ENCODE measurements at regions not wholly inside any gene's neighbourhood (a gene's known extent, or its start where the extent isn't known, plus 50 kb on each side); places are given as distances from the start of the nearest gene placed in this dataset.

- no peaks in the 10 kb centered on the region for H3K36me3 ChIP-seq (ENCODE audit: insufficient read depth, low read length)
- no peaks in the 10 kb centered on the region for H3K9me3 ChIP-seq (ENCODE audit: control insufficient read depth, insufficient read depth, low read length)
- peaks cover 10% of the 10 kb centered on the region; the same call in 1 of the 2 replicates for H3K4me1 ChIP-seq (ENCODE audit: insufficient read depth, low read length)
- no peak overlapping the region for H3K9ac ChIP-seq (ENCODE audit: low read depth, low read length)
Observed at GRCh38 chr20:6831461-6831860, 64.0 kb downstream of the BMP2 start.

GRCh38 chr20:6832811-6833210, 65.3 kb downstream of the BMP2 start:
- Histone ChIP-seq H3K9me3 (ENCODE audit: control insufficient read depth, insufficient read depth, low read length) (no peaks in the 10 kb centered on the region), H3K4me1 (ENCODE audit: insufficient read depth, low read length) (peaks cover 11% of the 10 kb centered on the region; the same call in 1 of the 2 replicates), H3K36me3 (ENCODE audit: insufficient read depth, low read length) (no peaks in the 10 kb centered on the region), H3K9ac (ENCODE audit: low read depth, low read length) (no peak overlapping the region)

GRCh38 chr20:6835609-6836008, 68.1 kb downstream of the BMP2 start:
- Histone ChIP-seq H3K9me3 (ENCODE audit: control insufficient read depth, insufficient read depth, low read length) (no peaks in the 10 kb centered on the region), H3K4me1 (ENCODE audit: insufficient read depth, low read length) (0 out of 2 replicates have a peak, but pooled peaks cover 9% of the 10 kb centered on the region), H3K36me3 (ENCODE audit: insufficient read depth, low read length) (no peaks in the 10 kb centered on the region), H3K9ac (ENCODE audit: low read depth, low read length) (no peak overlapping the region)

GRCh38 chr20:6836821-6837374, 69.4 kb downstream of the BMP2 start:
- Histone ChIP-seq H3K36me3 (ENCODE audit: insufficient read depth, low read length) (no peaks in the 10 kb centered on the region), H3K4me1 (ENCODE audit: insufficient read depth, low read length) (0 out of 2 replicates have a peak, but pooled peaks cover 9% of the 10 kb centered on the region), H3K9me3 (ENCODE audit: control insufficient read depth, insufficient read depth, low read length) (no peaks in the 10 kb centered on the region), H3K9ac (ENCODE audit: low read depth, low read length) (no peak overlapping the region)

- 0 out of 2 replicates have a peak, but pooled peaks cover 9% of the 10 kb centered on the region for H3K4me1 ChIP-seq (ENCODE audit: insufficient read depth, low read length)
- H3K9ac ChIP-seq (ENCODE audit: low read depth, low read length), result no peak overlapping the region
- H3K36me3 ChIP-seq (ENCODE audit: insufficient read depth, low read length), result no peaks in the 10 kb centered on the region
- H3K9me3 ChIP-seq (ENCODE audit: control insufficient read depth, insufficient read depth, low read length), result no peaks in the 10 kb centered on the region
Observed at GRCh38 chr20:6837730-6838129, 70.2 kb downstream of the BMP2 start.

- no peaks in the 10 kb centered on the region for H3K9me3 ChIP-seq (ENCODE audit: control insufficient read depth, insufficient read depth, low read length)
- H3K4me1 ChIP-seq (ENCODE audit: insufficient read depth, low read length), result 0 out of 2 replicates have a peak, but pooled peaks cover 9% of the 10 kb centered on the region
- H3K36me3 ChIP-seq (ENCODE audit: insufficient read depth, low read length), result no peaks in the 10 kb centered on the region
- H3K9ac ChIP-seq (ENCODE audit: low read depth, low read length), result no peak overlapping the region
Observed at GRCh38 chr20:6838181-6838826, 70.8 kb downstream of the BMP2 start.

- H3K36me3 ChIP-seq (ENCODE audit: insufficient read depth, low read length), result no peaks in the 10 kb centered on the region
- H3K9ac ChIP-seq (ENCODE audit: low read depth, low read length), result no peak overlapping the region
- H3K9me3 ChIP-seq (ENCODE audit: control insufficient read depth, insufficient read depth, low read length), result no peaks in the 10 kb centered on the region
- H3K4me1 ChIP-seq (ENCODE audit: insufficient read depth, low read length), result 0 out of 2 replicates have a peak, but pooled peaks cover 9% of the 10 kb centered on the region
Observed at GRCh38 chr20:6841128-6841527, 73.6 kb downstream of the BMP2 start.

- Histone ChIP-seq H3K9me3 (ENCODE audit: control insufficient read depth, insufficient read depth, low read length) (no peaks in the 10 kb centered on the region), H3K4me1 (ENCODE audit: insufficient read depth, low read length) (no peaks in the 10 kb centered on the region), H3K9ac (ENCODE audit: low read depth, low read length) (no peak overlapping the region)
Observed at GRCh38 chr20:6845141-6845540, 77.7 kb downstream of the BMP2 start.

GRCh38 chr20:6848041-6848440, 80.6 kb downstream of the BMP2 start:
- no peaks in the 10 kb centered on the region for H3K36me3 ChIP-seq (ENCODE audit: insufficient read depth, low read length)
- no peaks in the 10 kb centered on the region for H3K9me3 ChIP-seq (ENCODE audit: control insufficient read depth, insufficient read depth, low read length)
- no peak overlapping the region for H3K9ac ChIP-seq (ENCODE audit: low read depth, low read length)
- no peaks in the 10 kb centered on the region for H3K4me1 ChIP-seq (ENCODE audit: insufficient read depth, low read length)

More at GRCh38 chr20:6845141-6845540, 77.7 kb downstream of the BMP2 start:
- H3K36me3 ChIP-seq (ENCODE audit: insufficient read depth, low read length), result no peaks in the 10 kb centered on the region

- no peak overlapping the region for H3K9ac ChIP-seq (ENCODE audit: low read depth, low read length)
- H3K4me1 ChIP-seq (ENCODE audit: insufficient read depth, low read length), result no peaks in the 10 kb centered on the region
- no peaks in the 10 kb centered on the region for H3K36me3 ChIP-seq (ENCODE audit: insufficient read depth, low read length)
- no peaks in the 10 kb centered on the region for H3K9me3 ChIP-seq (ENCODE audit: control insufficient read depth, insufficient read depth, low read length)
Observed at GRCh38 chr20:6848992-6849391, 81.5 kb downstream of the BMP2 start.

- H3K9ac ChIP-seq (ENCODE audit: low read depth, low read length), result no peak overlapping the region
- H3K4me1 ChIP-seq (ENCODE audit: insufficient read depth, low read length), result no peaks in the 10 kb centered on the region
- H3K36me3 ChIP-seq (ENCODE audit: insufficient read depth, low read length), result no peaks in the 10 kb centered on the region
- no peaks in the 10 kb centered on the region for H3K9me3 ChIP-seq (ENCODE audit: control insufficient read depth, insufficient read depth, low read length)
Observed at GRCh38 chr20:6851136-6851535, 83.7 kb downstream of the BMP2 start.

GRCh38 chr20:6852478-6852877, 85.0 kb downstream of the BMP2 start:
- H3K9ac ChIP-seq (ENCODE audit: low read depth, low read length), result no peak overlapping the region
- H3K9me3 ChIP-seq (ENCODE audit: control insufficient read depth, insufficient read depth, low read length), result no peaks in the 10 kb centered on the region
- no peaks in the 10 kb centered on the region for H3K36me3 ChIP-seq (ENCODE audit: insufficient read depth, low read length)
- H3K4me1 ChIP-seq (ENCODE audit: insufficient read depth, low read length), result no peaks in the 10 kb centered on the region

GRCh38 chr20:6855104-6855503, 87.6 kb downstream of the BMP2 start:
- no peaks in the 10 kb centered on the region for H3K9me3 ChIP-seq (ENCODE audit: control insufficient read depth, insufficient read depth, low read length)
- no peaks in the 10 kb centered on the region for H3K36me3 ChIP-seq (ENCODE audit: insufficient read depth, low read length)
- no peak overlapping the region for H3K9ac ChIP-seq (ENCODE audit: low read depth, low read length)
- no peaks in the 10 kb centered on the region for H3K4me1 ChIP-seq (ENCODE audit: insufficient read depth, low read length)

- Histone ChIP-seq H3K9ac (ENCODE audit: low read depth, low read length) (no peak overlapping the region), H3K4me1 (ENCODE audit: insufficient read depth, low read length) (no peaks in the 10 kb centered on the region), H3K9me3 (ENCODE audit: control insufficient read depth, insufficient read depth, low read length) (no peaks in the 10 kb centered on the region), H3K36me3 (ENCODE audit: insufficient read depth, low read length) (no peaks in the 10 kb centered on the region)
Observed at GRCh38 chr20:6855796-6856195, 88.3 kb downstream of the BMP2 start.

- Histone ChIP-seq H3K36me3 (ENCODE audit: insufficient read depth, low read length) (no peaks in the 10 kb centered on the region), H3K4me1 (ENCODE audit: insufficient read depth, low read length) (no peaks in the 10 kb centered on the region), H3K9me3 (ENCODE audit: control insufficient read depth, insufficient read depth, low read length) (no peaks in the 10 kb centered on the region), H3K9ac (ENCODE audit: low read depth, low read length) (no peak overlapping the region)
Observed at GRCh38 chr20:6857927-6858326, 90.4 kb downstream of the BMP2 start.
